ENCODE measurements at regions not wholly inside any gene's neighbourhood (a gene's known extent, or its start where the extent isn't known, plus 50 kb on each side); places are given as distances from the start of the nearest gene placed in this dataset.

GRCh38 chr16:82358606-82359221, 188.7 kb upstream of the MPHOSPH6 start:
- no peak for DNase-seq (ENCODE audit: low spot score)

GRCh38 chr16:82358161-82358560, 188.1 kb upstream of the MPHOSPH6 start:
- no peak for DNase-seq (ENCODE audit: low spot score)

GRCh38 chr16:82357237-82357636, 187.2 kb upstream of the MPHOSPH6 start:
- DNase-seq (ENCODE audit: low spot score) = no peak

GRCh38 chr16:82350560-82350959, 180.5 kb upstream of the MPHOSPH6 start:
- no peak for DNase-seq (ENCODE audit: low spot score)

GRCh38 chr16:82345318-82345717, 175.3 kb upstream of the MPHOSPH6 start:
- DNase-seq (ENCODE audit: low spot score) = peak; percentile 25

GRCh38 chr16:82344157-82344556, 174.1 kb upstream of the MPHOSPH6 start:
- DNase-seq (ENCODE audit: low spot score) = peak; percentile 49

- DNase-seq (ENCODE audit: low spot score) = no peak
These were observed 171.2 kb upstream of the MPHOSPH6 start for GRCh38 chr16:82341146-82341669.

- no peak for DNase-seq (ENCODE audit: low spot score)
These were observed 170.5 kb upstream of the MPHOSPH6 start for GRCh38 chr16:82340531-82340930.

- no peak for DNase-seq (ENCODE audit: low spot score)
These were observed 167.3 kb upstream of the MPHOSPH6 start for GRCh38 chr16:82337355-82337754.

GRCh38 chr16:82331974-82332750, 162.1 kb upstream of the MPHOSPH6 start:
- no peak for DNase-seq (ENCODE audit: low spot score)

GRCh38 chr16:82331397-82331796, 161.4 kb upstream of the MPHOSPH6 start:
- DNase-seq (ENCODE audit: low spot score) = no peak

- DNase-seq (ENCODE audit: low spot score) = peak; percentile 29
These were observed 159.6 kb upstream of the MPHOSPH6 start for GRCh38 chr16:82329504-82330192.

- peak; percentile 20 for DNase-seq (ENCODE audit: low spot score)
These were observed 159.0 kb upstream of the MPHOSPH6 start for GRCh38 chr16:82328881-82329469.

GRCh38 chr16:82323171-82323570, 153.1 kb upstream of the MPHOSPH6 start:
- DNase-seq (ENCODE audit: low spot score) = no peak

GRCh38 chr16:82322177-82322576, 152.2 kb upstream of the MPHOSPH6 start:
- DNase-seq (ENCODE audit: low spot score) = no peak

- no peak for DNase-seq (ENCODE audit: low spot score)
These were observed 149.0 kb upstream of the MPHOSPH6 start for GRCh38 chr16:82319038-82319437.

- DNase-seq (ENCODE audit: low spot score) = no peak
These were observed 147.6 kb upstream of the MPHOSPH6 start for GRCh38 chr16:82317411-82318167.

GRCh38 chr16:82313754-82314153, 143.7 kb upstream of the MPHOSPH6 start:
- DNase-seq (ENCODE audit: low spot score) = no peak

- no peak for DNase-seq (ENCODE audit: low spot score)
These were observed 141.5 kb upstream of the MPHOSPH6 start for GRCh38 chr16:82311528-82311927.

- DNase-seq (ENCODE audit: low spot score) = no peak
These were observed 132.2 kb upstream of the MPHOSPH6 start for GRCh38 chr16:82302042-82302727.

GRCh38 chr16:82301146-82301755, 131.2 kb upstream of the MPHOSPH6 start:
- DNase-seq (ENCODE audit: low spot score) = no peak
